ENCODE measurements at regions not wholly inside any gene's neighbourhood (a gene's known extent, or its start where the extent isn't known, plus 50 kb on each side); places are given as distances from the start of the nearest gene placed in this dataset.
A peak's percentile ranks its signal among the peaks of the same experiment; 100 is the strongest.
"Not testable (repeated sequence)": the region's sequence is repeated elsewhere in the genome, so short reads cannot be mapped to it uniquely, and the experiment has no call there.

GRCh38 chr10:76657337-76658012 is 980.1 kb downstream of the KCNMA1 start:
- no peak for DNase-seq

- peak; percentile 42 for DNase-seq
Measured at GRCh38 chr10:76651154-76651553, 986.5 kb downstream of the KCNMA1 start.

GRCh38 chr10:76649723-76650127 is 987.9 kb downstream of the KCNMA1 start:
- peak; percentile 82 for DNase-seq

- DNase-seq = no peak
Measured at GRCh38 chr10:76649254-76649653, 988.4 kb downstream of the KCNMA1 start.

- peak; percentile 85 for DNase-seq
Measured at GRCh38 chr10:76647301-76647700, 990.3 kb downstream of the KCNMA1 start.

- DNase-seq = no peak
Measured at GRCh38 chr10:76645341-76645740, 992.3 kb downstream of the KCNMA1 start.

- DNase-seq = no peak
Measured at GRCh38 chr10:76644476-76644875, 993.1 kb downstream of the KCNMA1 start.

- no peak for DNase-seq
Measured at GRCh38 chr10:76643511-76643911, 994.1 kb downstream of the KCNMA1 start.

- no peak for DNase-seq
Measured at GRCh38 chr10:76642358-76642757, 995.2 kb downstream of the KCNMA1 start.

- DNase-seq = no peak
Measured at GRCh38 chr10:76641215-76641614, 996.4 kb downstream of the KCNMA1 start.

- no peak for DNase-seq
Measured at GRCh38 chr10:76640806-76641205, 996.8 kb downstream of the KCNMA1 start.

GRCh38 chr10:76632767-76633051 is 1004.9 kb downstream of the KCNMA1 start:
- DNase-seq = no peak

- no peak for DNase-seq
Measured at GRCh38 chr10:76631884-76632766, 1005.5 kb downstream of the KCNMA1 start.

GRCh38 chr10:76631036-76631670 is 1006.5 kb downstream of the KCNMA1 start:
- no peak for DNase-seq

GRCh38 chr10:76628801-76629200 is 1008.8 kb downstream of the KCNMA1 start:
- no peak for DNase-seq

- DNase-seq = no peak
Measured at GRCh38 chr10:76626386-76626785, 1011.2 kb downstream of the KCNMA1 start.

- no peak for DNase-seq
Measured at GRCh38 chr10:76624470-76624869, 1013.1 kb downstream of the KCNMA1 start.

- DNase-seq = no peak
Measured at GRCh38 chr10:76621886-76622620, 1015.6 kb downstream of the KCNMA1 start.

- no peak for DNase-seq
Measured at GRCh38 chr10:76618641-76619040, 1019.0 kb downstream of the KCNMA1 start.

GRCh38 chr10:76618171-76618570 is 1019.4 kb downstream of the KCNMA1 start:
- DNase-seq = no peak

- not testable (repeated sequence) for DNase-seq
Measured at GRCh38 chr10:76616666-76617065, 1020.9 kb downstream of the KCNMA1 start.

- DNase-seq = no peak
Measured at GRCh38 chr10:76615049-76615448, 1022.6 kb downstream of the KCNMA1 start.

Data from fibroblast of skin of right quadriceps (primary cell).